ENCODE measurements at regions not wholly inside any gene's neighbourhood (a gene's known extent, or its start where the extent isn't known, plus 50 kb on each side); places are given as distances from the start of the nearest gene placed in this dataset.
A peak's percentile ranks its signal among the peaks of the same experiment; 100 is the strongest.

DNA sequence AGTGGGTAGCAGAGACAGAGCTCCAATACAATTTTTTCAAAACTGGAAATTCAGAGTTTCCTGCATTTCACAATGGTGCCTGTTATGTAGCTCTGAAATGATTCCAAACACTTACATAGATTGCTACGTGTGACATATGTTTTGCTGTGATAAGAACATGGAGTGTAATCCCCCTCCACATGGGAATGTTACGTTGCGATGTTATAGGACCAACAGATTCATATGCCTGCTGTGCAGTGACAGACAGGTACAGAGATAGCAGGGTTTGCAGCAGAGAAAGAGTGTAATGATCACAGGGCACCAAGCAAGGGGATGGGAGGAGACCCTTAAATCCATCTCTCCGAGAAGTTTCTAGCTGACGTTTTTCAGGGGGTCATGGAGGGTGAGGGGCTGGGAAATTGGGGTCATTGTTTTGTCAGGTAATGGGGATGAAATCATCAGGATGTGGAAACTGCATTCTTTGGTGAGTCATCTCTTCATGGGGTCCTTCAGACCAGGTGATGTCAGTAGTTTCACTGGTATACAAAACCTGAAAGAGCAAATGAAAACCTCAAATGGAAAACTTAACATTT is 76.6 kb upstream of the OSBPL8 start:
- Histone ChIP-seq H3K9ac (ENCODE audit: low read depth, low read length) (no peak overlapping the region), H3K4me2 (ENCODE audit: low read length) (no peak overlapping the region), H3K27me3 (ENCODE audit: control insufficient read depth, insufficient read depth, low read length) (no peaks in the 10 kb centered on the region), H3K4me1 (ENCODE audit: control insufficient read depth, insufficient read depth, low read length) (peaks cover 33% of the 10 kb centered on the region), H3K36me3 (ENCODE audit: insufficient read depth, low read length) (no peaks in the 10 kb centered on the region), H3K9me3 (replicated peaks; ENCODE audit: low read length) (no peaks in the 10 kb centered on the region), H3K4me3 (ENCODE audit: low read length) (no peak overlapping the region)

DNA sequence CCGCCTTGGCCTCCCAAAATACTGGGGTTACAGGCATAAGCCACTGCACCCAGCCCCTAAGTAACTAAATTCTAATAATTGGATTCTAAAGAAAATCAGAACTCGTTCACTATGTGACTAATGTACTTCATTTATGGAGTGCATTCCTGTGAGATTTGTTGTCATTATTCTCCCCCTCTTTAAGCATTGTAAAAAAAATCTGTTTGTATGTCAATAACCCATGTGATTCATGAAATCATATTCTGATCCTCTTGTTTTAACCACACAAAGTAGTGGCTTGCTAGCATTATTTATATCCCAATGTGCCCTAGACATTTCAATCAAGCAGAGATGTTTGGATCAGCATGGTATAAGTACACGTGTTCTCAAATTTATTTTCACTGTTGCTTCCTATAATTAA is 78.2 kb upstream of the OSBPL8 start:
- Histone ChIP-seq H3K4me2 (ENCODE audit: low read length) (peak overlapping the region; percentile 20), H3K9me3 (replicated peaks; ENCODE audit: low read length) (no peaks in the 10 kb centered on the region), H3K9ac (ENCODE audit: low read depth, low read length) (no peak overlapping the region), H3K4me3 (ENCODE audit: low read length) (no peak overlapping the region), H3K36me3 (ENCODE audit: insufficient read depth, low read length) (no peaks in the 10 kb centered on the region), H3K4me1 (ENCODE audit: control insufficient read depth, insufficient read depth, low read length) (peaks cover 33% of the 10 kb centered on the region), H3K27me3 (ENCODE audit: control insufficient read depth, insufficient read depth, low read length) (no peaks in the 10 kb centered on the region)

DNA sequence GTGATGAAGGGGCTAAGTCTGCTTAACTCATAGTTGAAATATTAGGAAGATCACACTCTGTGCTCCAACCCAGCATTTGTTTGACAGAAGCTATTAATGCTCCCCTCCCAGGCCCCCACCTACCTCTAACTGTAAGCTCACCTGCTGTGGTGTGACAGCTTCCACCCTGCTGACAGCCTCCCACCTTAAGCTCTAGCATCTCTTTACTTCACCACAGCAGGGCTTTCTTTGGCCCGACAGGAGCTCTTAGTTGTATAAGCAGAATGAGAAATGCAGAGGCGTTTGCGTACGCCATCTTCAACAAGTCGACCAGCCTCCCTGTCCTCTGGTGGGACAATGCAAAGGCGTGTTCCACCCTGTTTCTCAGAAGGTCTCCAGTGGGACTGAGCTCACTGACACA is 80.1 kb upstream of the OSBPL8 start:
- Histone ChIP-seq H3K9me3 (replicated peaks; ENCODE audit: low read length) (no peaks in the 10 kb centered on the region), H3K9ac (ENCODE audit: low read depth, low read length) (no peak overlapping the region), H3K4me3 (ENCODE audit: low read length) (no peak overlapping the region), H3K4me1 (ENCODE audit: control insufficient read depth, insufficient read depth, low read length) (peaks cover 24% of the 10 kb centered on the region), H3K36me3 (ENCODE audit: insufficient read depth, low read length) (no peaks in the 10 kb centered on the region), H3K4me2 (ENCODE audit: low read length) (no peak overlapping the region), H3K27me3 (ENCODE audit: control insufficient read depth, insufficient read depth, low read length) (no peaks in the 10 kb centered on the region)

DNA sequence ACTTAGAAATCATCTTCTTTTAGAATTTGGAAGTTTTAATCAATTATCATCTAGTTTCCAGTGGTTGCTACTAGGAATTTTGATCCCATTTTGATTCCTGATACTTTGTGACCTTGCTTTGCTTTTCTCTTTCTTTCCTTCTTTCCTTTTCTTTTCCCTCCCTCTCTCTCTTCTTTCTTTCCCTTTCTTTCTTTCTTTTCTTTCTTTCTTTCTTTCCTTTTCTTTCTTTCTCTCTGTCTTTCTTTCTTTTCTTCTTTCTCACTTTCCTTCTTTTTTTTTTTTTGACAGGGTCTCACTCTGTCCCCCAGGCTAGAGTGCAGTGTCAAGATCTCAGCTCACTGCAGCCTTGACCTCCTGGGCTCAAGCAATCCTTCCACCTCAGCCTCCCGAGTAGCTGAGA is 81.5 kb upstream of the OSBPL8 start:
- Histone ChIP-seq H3K4me2 (ENCODE audit: low read length) (no peak overlapping the region), H3K9me3 (replicated peaks; ENCODE audit: low read length) (no peaks in the 10 kb centered on the region), H3K4me1 (ENCODE audit: control insufficient read depth, insufficient read depth, low read length) (peaks cover 17% of the 10 kb centered on the region), H3K27me3 (ENCODE audit: control insufficient read depth, insufficient read depth, low read length) (no peaks in the 10 kb centered on the region), H3K36me3 (ENCODE audit: insufficient read depth, low read length) (no peaks in the 10 kb centered on the region), H3K4me3 (ENCODE audit: low read length) (no peak overlapping the region), H3K9ac (ENCODE audit: low read depth, low read length) (no peak overlapping the region)

DNA sequence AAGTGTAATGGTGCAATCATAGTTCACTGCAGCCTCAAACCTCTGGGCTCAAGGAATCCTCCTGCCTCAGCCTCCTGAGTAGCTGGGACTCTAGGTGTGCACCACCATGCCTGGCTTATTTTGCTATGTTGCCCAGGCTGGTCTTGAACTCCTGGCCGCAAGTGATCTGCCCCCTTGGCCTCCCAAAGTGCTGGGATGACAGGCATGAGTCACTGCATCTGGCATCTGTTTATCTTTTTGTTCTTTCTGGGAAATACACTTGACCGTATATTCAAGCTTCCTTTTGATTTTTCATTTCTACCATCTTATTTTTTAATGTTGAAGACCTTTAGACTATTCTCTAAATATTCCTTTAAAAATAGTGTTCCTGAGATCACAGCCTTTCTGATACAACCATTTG is 82.4 kb upstream of the OSBPL8 start:
- Histone ChIP-seq H3K4me3 (ENCODE audit: low read length) (no peak overlapping the region), H3K36me3 (ENCODE audit: insufficient read depth, low read length) (no peaks in the 10 kb centered on the region), H3K4me1 (ENCODE audit: control insufficient read depth, insufficient read depth, low read length) (peaks cover 11% of the 10 kb centered on the region), H3K27me3 (ENCODE audit: control insufficient read depth, insufficient read depth, low read length) (no peaks in the 10 kb centered on the region), H3K9me3 (replicated peaks; ENCODE audit: low read length) (no peaks in the 10 kb centered on the region), H3K4me2 (ENCODE audit: low read length) (no peak overlapping the region), H3K9ac (ENCODE audit: low read depth, low read length) (no peak overlapping the region)

DNA sequence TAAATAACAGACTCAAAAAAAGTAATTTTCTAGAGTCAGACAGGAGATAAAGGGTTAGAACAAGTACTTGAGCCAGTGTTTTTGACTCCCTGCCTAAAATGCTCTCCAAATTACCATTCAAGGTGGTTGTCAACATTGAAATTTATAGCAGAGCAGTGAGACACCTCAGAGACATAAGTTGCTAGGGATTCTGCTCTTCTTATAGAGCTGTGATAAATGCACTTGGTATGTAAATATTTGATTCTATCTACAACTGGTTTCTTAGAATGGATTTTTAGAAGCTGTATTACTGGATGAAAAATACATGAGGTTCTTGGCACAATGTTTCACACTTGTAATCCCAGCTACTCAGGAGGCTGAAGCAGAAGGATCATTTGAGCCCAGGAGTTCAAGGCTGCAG is 83.9 kb upstream of the OSBPL8 start:
- Histone ChIP-seq H3K4me1 (ENCODE audit: control insufficient read depth, insufficient read depth, low read length) (no peaks in the 10 kb centered on the region), H3K9ac (ENCODE audit: low read depth, low read length) (no peak overlapping the region), H3K36me3 (ENCODE audit: insufficient read depth, low read length) (no peaks in the 10 kb centered on the region), H3K4me2 (ENCODE audit: low read length) (no peak overlapping the region), H3K27me3 (ENCODE audit: control insufficient read depth, insufficient read depth, low read length) (no peaks in the 10 kb centered on the region), H3K4me3 (ENCODE audit: low read length) (no peak overlapping the region), H3K9me3 (replicated peaks; ENCODE audit: low read length) (no peaks in the 10 kb centered on the region)

DNA sequence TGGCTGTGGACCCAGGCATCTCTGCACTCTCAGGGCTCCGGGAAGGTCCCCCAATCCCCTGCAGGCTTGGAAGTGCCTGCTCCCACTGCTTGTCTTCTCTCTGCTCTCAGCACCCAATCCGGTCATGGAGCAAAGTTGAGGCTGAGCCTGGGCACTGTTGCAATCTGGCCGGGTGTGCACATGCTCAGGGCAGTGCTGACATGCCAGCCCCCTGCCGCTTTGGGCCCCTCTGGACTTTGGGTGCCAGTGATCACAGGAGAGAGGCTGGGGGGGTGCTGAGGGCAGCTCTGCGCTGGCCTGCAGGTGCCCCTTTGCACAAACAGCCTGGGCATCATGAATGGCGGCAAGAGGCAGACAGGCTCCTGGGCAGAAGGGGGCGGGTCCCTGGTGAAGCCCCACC is 85.4 kb upstream of the OSBPL8 start:
- H3K4me3 ChIP-seq (ENCODE audit: low read length): no peak overlapping the region
- no peaks in the 10 kb centered on the region for H3K36me3 ChIP-seq (ENCODE audit: insufficient read depth, low read length)
- no peak overlapping the region for H3K9ac ChIP-seq (ENCODE audit: low read depth, low read length)

DNA sequence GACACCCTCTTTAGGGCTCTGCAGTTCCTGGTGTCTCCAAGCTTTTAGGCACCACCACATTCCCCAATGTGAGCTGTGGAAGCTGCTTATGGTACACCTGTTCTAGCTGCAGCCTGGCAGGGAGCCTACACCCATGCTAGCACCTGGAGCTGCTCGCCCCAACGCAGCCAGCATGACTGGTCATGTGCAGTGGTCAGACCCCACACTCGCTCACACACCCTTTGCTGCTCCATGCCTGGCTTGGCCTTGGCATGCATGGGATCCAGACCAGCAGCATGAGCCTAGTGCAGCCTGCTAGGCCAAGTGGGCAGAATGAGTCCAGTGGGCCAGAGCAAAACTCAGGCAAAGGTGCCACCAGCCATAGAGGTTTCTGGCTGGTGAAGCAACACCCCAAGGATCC is 86.4 kb upstream of the OSBPL8 start:
- no peaks in the 10 kb centered on the region for H3K36me3 ChIP-seq (ENCODE audit: insufficient read depth, low read length)
- H3K4me1 ChIP-seq (ENCODE audit: control insufficient read depth, insufficient read depth, low read length): no peaks in the 10 kb centered on the region
- no peak overlapping the region for H3K4me2 ChIP-seq (ENCODE audit: low read length)
- no peaks in the 10 kb centered on the region for H3K9me3 ChIP-seq (replicated peaks; ENCODE audit: low read length)
- no peaks in the 10 kb centered on the region for H3K27me3 ChIP-seq (ENCODE audit: control insufficient read depth, insufficient read depth, low read length)
- no peak overlapping the region for H3K9ac ChIP-seq (ENCODE audit: low read depth, low read length)
- no peak overlapping the region for H3K4me3 ChIP-seq (ENCODE audit: low read length)

More for the DNA sequence above, 85.4 kb upstream of the OSBPL8 start:
- no peak overlapping the region for H3K4me2 ChIP-seq (ENCODE audit: low read length)
- no peaks in the 10 kb centered on the region for H3K27me3 ChIP-seq (ENCODE audit: control insufficient read depth, insufficient read depth, low read length)
- no peaks in the 10 kb centered on the region for H3K4me1 ChIP-seq (ENCODE audit: control insufficient read depth, insufficient read depth, low read length)
- no peaks in the 10 kb centered on the region for H3K9me3 ChIP-seq (replicated peaks; ENCODE audit: low read length)

DNA sequence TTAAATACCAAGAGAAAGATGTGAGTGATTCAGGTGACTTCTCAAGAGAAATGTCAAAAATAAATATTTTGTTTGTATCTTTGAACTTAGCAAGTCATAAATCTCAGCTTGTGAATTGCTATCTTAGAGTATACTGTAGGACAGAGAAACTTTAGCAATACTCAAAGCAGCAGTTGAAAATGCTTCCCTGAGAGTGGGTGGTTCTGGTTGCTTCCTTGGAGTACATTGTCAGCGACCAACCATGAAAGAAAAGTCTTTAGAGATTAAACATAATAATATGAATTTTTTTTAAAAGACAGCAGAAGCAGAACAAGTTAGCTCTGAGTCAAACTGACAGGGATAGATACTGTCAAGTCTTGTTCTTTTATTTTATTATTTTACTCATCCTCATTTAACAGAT is 86.8 kb upstream of the OSBPL8 start:
- no peaks in the 10 kb centered on the region for H3K27me3 ChIP-seq (ENCODE audit: control insufficient read depth, insufficient read depth, low read length)
- H3K9ac ChIP-seq (ENCODE audit: low read depth, low read length): no peak overlapping the region
- H3K4me1 ChIP-seq (ENCODE audit: control insufficient read depth, insufficient read depth, low read length): no peaks in the 10 kb centered on the region
- H3K4me3 ChIP-seq (ENCODE audit: low read length): no peak overlapping the region
- H3K4me2 ChIP-seq (ENCODE audit: low read length): no peak overlapping the region
- no peaks in the 10 kb centered on the region for H3K36me3 ChIP-seq (ENCODE audit: insufficient read depth, low read length)
- H3K9me3 ChIP-seq (replicated peaks; ENCODE audit: low read length): no peaks in the 10 kb centered on the region

DNA sequence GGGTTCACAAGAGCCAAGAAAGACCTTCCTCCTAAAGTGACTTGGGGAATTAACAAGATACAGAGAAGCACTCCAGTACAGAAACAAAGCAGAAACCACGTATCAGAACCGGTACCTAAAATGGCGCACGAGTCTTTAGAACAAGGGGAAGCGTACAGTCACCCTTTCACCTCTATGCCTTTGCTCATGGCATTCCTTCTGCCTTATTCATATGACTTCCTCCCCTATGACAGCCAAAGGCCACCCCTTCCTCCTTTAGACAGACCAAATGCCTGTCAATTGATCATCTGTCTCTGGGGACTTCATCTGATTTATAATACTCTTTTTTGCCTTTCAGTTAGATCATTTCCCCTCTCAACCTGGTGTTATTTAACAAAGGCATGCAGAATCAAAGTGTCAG is 89.5 kb upstream of the OSBPL8 start:
- Histone ChIP-seq H3K27me3 (ENCODE audit: control insufficient read depth, insufficient read depth, low read length) (no peaks in the 10 kb centered on the region), H3K4me3 (ENCODE audit: low read length) (no peak overlapping the region), H3K36me3 (ENCODE audit: insufficient read depth, low read length) (no peaks in the 10 kb centered on the region), H3K9ac (ENCODE audit: low read depth, low read length) (no peak overlapping the region), H3K4me2 (ENCODE audit: low read length) (no peak overlapping the region), H3K9me3 (replicated peaks; ENCODE audit: low read length) (no peaks in the 10 kb centered on the region), H3K4me1 (ENCODE audit: control insufficient read depth, insufficient read depth, low read length) (no peaks in the 10 kb centered on the region)

DNA sequence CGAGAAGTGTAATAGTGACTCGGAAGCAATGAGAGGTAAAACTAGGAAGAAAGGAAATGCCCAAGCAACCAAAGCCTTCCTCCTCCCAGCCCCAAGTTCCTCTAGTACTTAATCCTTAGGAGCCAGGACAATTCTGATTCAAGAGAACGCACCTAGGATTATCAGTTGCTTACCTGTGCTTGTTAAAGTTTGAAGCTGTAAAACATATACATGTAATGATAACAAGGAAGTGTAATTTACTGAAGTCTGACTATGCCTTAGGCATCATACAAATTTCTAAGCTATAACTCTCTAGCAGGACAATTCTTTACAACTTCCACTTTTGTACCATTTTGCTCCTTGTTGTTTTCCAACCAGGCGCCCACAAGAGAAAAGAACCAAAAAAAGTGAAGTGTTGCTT is 92.8 kb upstream of the OSBPL8 start:
- H3K9me3 ChIP-seq (replicated peaks; ENCODE audit: low read length): no peaks in the 10 kb centered on the region
- H3K4me1 ChIP-seq (ENCODE audit: control insufficient read depth, insufficient read depth, low read length): no peaks in the 10 kb centered on the region
- H3K4me2 ChIP-seq (ENCODE audit: low read length): no peak overlapping the region
- no peak overlapping the region for H3K9ac ChIP-seq (ENCODE audit: low read depth, low read length)
- no peak overlapping the region for H3K4me3 ChIP-seq (ENCODE audit: low read length)
- H3K27me3 ChIP-seq (ENCODE audit: control insufficient read depth, insufficient read depth, low read length): no peaks in the 10 kb centered on the region
- no peaks in the 10 kb centered on the region for H3K36me3 ChIP-seq (ENCODE audit: insufficient read depth, low read length)

DNA sequence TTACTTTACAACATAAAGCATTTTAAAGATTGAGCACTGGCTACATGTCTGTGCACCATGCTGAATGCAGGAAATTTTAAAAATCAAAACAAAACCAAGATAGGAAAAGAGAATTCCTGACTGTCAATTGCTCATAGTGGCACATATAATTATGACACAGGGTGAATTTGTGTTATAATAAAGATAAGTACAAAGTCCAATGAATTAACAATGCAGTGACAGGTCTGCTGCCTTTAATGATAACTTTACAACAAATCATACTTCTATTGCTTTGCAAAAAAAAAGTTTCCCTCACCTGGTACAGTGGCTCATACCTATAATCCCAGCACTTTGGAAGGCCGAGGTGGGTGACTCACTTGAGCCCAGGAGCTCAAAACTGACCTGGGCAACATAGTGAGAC is 93.8 kb upstream of the OSBPL8 start:
- Histone ChIP-seq H3K4me3 (ENCODE audit: low read length) (no peak overlapping the region), H3K9me3 (replicated peaks; ENCODE audit: low read length) (no peaks in the 10 kb centered on the region), H3K4me2 (ENCODE audit: low read length) (no peak overlapping the region), H3K9ac (ENCODE audit: low read depth, low read length) (no peak overlapping the region), H3K4me1 (ENCODE audit: control insufficient read depth, insufficient read depth, low read length) (no peaks in the 10 kb centered on the region), H3K36me3 (ENCODE audit: insufficient read depth, low read length) (no peaks in the 10 kb centered on the region), H3K27me3 (ENCODE audit: control insufficient read depth, insufficient read depth, low read length) (no peaks in the 10 kb centered on the region)
